Endothelial cell of umbilical vein (primary cell): ENCODE measurements at regions not wholly inside any gene's neighbourhood (a gene's known extent, or its start where the extent isn't known, plus 50 kb on each side); places are given as distances from the start of the nearest gene placed in this dataset.

Source experiments
- BruUV-seq: library from RNA; stranded (reverse); fragments of 400-500 nt; replicated peaks from 2 replicates; lab custom pipeline; 2021; lab: Mats Ljungman, UMichigan
- CTCF ChIA-PET: fragments of 300-600, 350-600 bp; sonication (Branson Sonifier 250); formaldehyde crosslinking; loops from one replicate; lab custom pipeline; 2021; ENCODE audit warnings: antibody characterized with exemption, inconsistent platforms; lab: Charles Lee
- POLR2A ChIA-PET: fragments of 300-600, 350-600 bp; sonication (Branson Sonifier 250); formaldehyde crosslinking; loops from one replicate; lab custom pipeline; 2021; ENCODE audit warnings: antibody characterized with exemption, inconsistent platforms; lab: Charles Lee
- DNase-seq: peaks from one replicate; pipeline ENCODE4 v3.0.0-alpha.2; 2011; ENCODE audit warnings: low read depth, low spot score
- FAIRE-seq: peaks from 2 replicates; lab custom pipeline; 2011; peaks lifted over from hg19 to GRCh38; lab: Jason Lieb, UNC
- H2AFZ ChIP-seq: 2 replicates; pipeline ENCODE4 v1.6.0; 2012; ENCODE audit warnings: low read depth, low read length, control low read depth, inconsistent platforms
- H3K27ac ChIP-seq: 2 replicates; pipeline ENCODE4 v1.5.1; 2011; ENCODE audit warnings: low read depth, mild to moderate bottlenecking, control low read depth, low read length, moderate library complexity; ENCODE audit not compliant: insufficient read depth
- H3K27me3 ChIP-seq, 2 experiments: 2 replicates each; pipeline versions ENCODE4 v1.6.0 to v1.6.1; 2011; ENCODE audit warnings: low read length in 2 of 2, mixed read lengths in 1 of 2; ENCODE audit not compliant: control insufficient read depth in 2 of 2, insufficient read depth in 2 of 2
- H3K36me3 ChIP-seq, 2 experiments: 2 replicates in 1 of 2; 3 replicates in 1 of 2; pipeline ENCODE4 v1.5.1; 2011; ENCODE audit warnings: low read length in 2 of 2, mild to moderate bottlenecking in 1 of 2, moderate library complexity in 1 of 2; ENCODE audit not compliant: control insufficient read depth in 2 of 2, insufficient read depth in 2 of 2; ENCODE audit errors: extremely low read depth in 1 of 2
- H3K4me1 ChIP-seq: 3 replicates; pipeline ENCODE4 v1.5.1; 2011; ENCODE audit warnings: mild to moderate bottlenecking, low read length; ENCODE audit not compliant: control insufficient read depth, insufficient read depth; ENCODE audit errors: extremely low read depth
- H3K4me2 ChIP-seq: 2 replicates; pipeline ENCODE4 v1.6.1; 2011; ENCODE audit warnings: low read length, control low read depth, mixed read lengths; ENCODE audit not compliant: insufficient read depth
- H3K4me3 ChIP-seq, 3 experiments: fragments of 200-600 bp in 1 of 3; sonication (generic), shearing (Covaris generic) in 1 of 3; replicated peaks in 1 of 3; 2 replicates each; pipeline ENCODE4 v1.5.1; 2011 to 2016; ENCODE audit warnings: control low read depth in 3 of 3, low read length in 3 of 3, mild to moderate bottlenecking in 2 of 3, inconsistent platforms in 1 of 3, low read depth in 1 of 3, moderate library complexity in 1 of 3; ENCODE audit not compliant: insufficient read depth in 1 of 3
- H3K79me2 ChIP-seq: 2 replicates; pipeline ENCODE4 v1.6.0; 2012; ENCODE audit warnings: low read length, inconsistent platforms; ENCODE audit not compliant: control insufficient read depth, insufficient read depth
- H3K9ac ChIP-seq: replicated peaks from 2 replicates; pipeline ENCODE3; 2011; ENCODE audit warnings: low read length, control low read depth; ENCODE audit not compliant: insufficient read depth; ENCODE audit errors: extremely low read depth
- H3K9me1 ChIP-seq: replicated peaks from 3 replicates; pipeline ENCODE4 v1.6.0; 2011; ENCODE audit warnings: mild to moderate bottlenecking, low read length; ENCODE audit not compliant: control insufficient read depth, insufficient read depth; ENCODE audit errors: extremely low read depth
- H3K9me3 ChIP-seq: replicated peaks from 2 replicates; pipeline ENCODE4 v1.5.1; 2012; ENCODE audit warnings: low read length, inconsistent platforms; ENCODE audit not compliant: control insufficient read depth, insufficient read depth
- H4K20me1 ChIP-seq: replicated peaks from 2 replicates; pipeline ENCODE3; 2011; ENCODE audit warnings: mild to moderate bottlenecking, low read length; ENCODE audit not compliant: control insufficient read depth, insufficient read depth; ENCODE audit errors: extremely low read depth
- EZH2 ChIP-seq: IDR thresholded peaks from 2 replicates; pipeline ENCODE4 v1.6.1; 2012; ENCODE audit warnings: borderline replicate concordance, low read depth, mild to moderate bottlenecking, moderate library complexity, low read length, inconsistent platforms; ENCODE audit not compliant: severe bottlenecking
- FOS ChIP-seq: IDR thresholded peaks from 2 replicates; pipeline ENCODE4 v1.6.1; 2011; ENCODE audit warnings: mild to moderate bottlenecking, low read length, moderate library complexity, borderline replicate concordance; ENCODE audit not compliant: insufficient read depth
- GATA2 ChIP-seq: IDR thresholded peaks from 2 replicates; pipeline ENCODE4 v1.7.0; 2011; ENCODE audit warnings: low read depth, mild to moderate bottlenecking, moderate library complexity, mixed read lengths, low read length; ENCODE audit not compliant: insufficient read length, insufficient read depth
- JUN ChIP-seq: IDR thresholded peaks from 2 replicates; pipeline ENCODE4 v1.6.1; 2011; ENCODE audit warnings: borderline replicate concordance, low read depth; ENCODE audit not compliant: insufficient read length, insufficient read depth
- MAX ChIP-seq: IDR thresholded peaks from 2 replicates; pipeline ENCODE4 v1.6.1; 2011; ENCODE audit not compliant: insufficient read depth, insufficient read length
- MYC ChIP-seq: IDR thresholded peaks from one replicate; pipeline ENCODE4 v1.6.1; 2011; ENCODE audit warnings: mild to moderate bottlenecking, low read depth, low read length
- POLR2A ChIP-seq: IDR thresholded peaks from 2 replicates; pipeline ENCODE4 v1.6.1; 2012; ENCODE audit warnings: low read depth, mild to moderate bottlenecking, control low read depth, low read length
- POLR2AphosphoS5 ChIP-seq: IDR thresholded peaks from 2 replicates; pipeline ENCODE4 v1.6.1; 2012; ENCODE audit warnings: low read depth, mild to moderate bottlenecking, control low read depth, low read length, moderate library complexity; ENCODE audit not compliant: insufficient read depth
- dilution Hi-C: fragments of 300-500 bp; cut with MboI; formaldehyde crosslinking; loops from one replicate; pipeline ENCODE4 v1.15.0; 2019; ENCODE audit warnings: low sequenced_read_pairs; ENCODE audit not compliant: extremely low pct_ligation_motif_present
- intact Hi-C: fragments of 100-400 bp; cut with micrococcal nuclease; formaldehyde crosslinking; loops from one replicate; pipeline ENCODE4 v1.10.0; 2022
- TF ChIP-seq, protein P1 (sequence below), 2 donors: IDR thresholded peaks; 1 replicate in 1 of 2; 2 replicates in 1 of 2; pipeline ENCODE4 v1.5.1; 2011; ENCODE audit warnings: low read length in 2 of 2, mild to moderate bottlenecking in 2 of 2, moderate library complexity in 2 of 2, control low read depth in 1 of 2, inconsistent platforms in 1 of 2, low read depth in 1 of 2; ENCODE audit not compliant: insufficient read depth in 1 of 2; ENCODE audit errors: extremely low read depth in 1 of 2

GRCh38 chr1:118589238-118589846, 398.8 kb downstream of the TBX15 start:
- no peaks in the 10 kb centered on the region for H3K9me1 ChIP-seq
- H3K79me2 ChIP-seq, result no peaks in the 10 kb centered on the region
- TF ChIP-seq GATA2, result no peak
- no peak for TF ChIP-seq FOS
- no peak for TF ChIP-seq POLR2A
- TF ChIP-seq, protein P1, sequence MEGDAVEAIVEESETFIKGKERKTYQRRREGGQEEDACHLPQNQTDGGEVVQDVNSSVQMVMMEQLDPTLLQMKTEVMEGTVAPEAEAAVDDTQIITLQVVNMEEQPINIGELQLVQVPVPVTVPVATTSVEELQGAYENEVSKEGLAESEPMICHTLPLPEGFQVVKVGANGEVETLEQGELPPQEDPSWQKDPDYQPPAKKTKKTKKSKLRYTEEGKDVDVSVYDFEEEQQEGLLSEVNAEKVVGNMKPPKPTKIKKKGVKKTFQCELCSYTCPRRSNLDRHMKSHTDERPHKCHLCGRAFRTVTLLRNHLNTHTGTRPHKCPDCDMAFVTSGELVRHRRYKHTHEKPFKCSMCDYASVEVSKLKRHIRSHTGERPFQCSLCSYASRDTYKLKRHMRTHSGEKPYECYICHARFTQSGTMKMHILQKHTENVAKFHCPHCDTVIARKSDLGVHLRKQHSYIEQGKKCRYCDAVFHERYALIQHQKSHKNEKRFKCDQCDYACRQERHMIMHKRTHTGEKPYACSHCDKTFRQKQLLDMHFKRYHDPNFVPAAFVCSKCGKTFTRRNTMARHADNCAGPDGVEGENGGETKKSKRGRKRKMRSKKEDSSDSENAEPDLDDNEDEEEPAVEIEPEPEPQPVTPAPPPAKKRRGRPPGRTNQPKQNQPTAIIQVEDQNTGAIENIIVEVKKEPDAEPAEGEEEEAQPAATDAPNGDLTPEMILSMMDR (IDR thresholded peaks at IDR 0.05; ENCODE audit: extremely low read depth in 1 of 2, insufficient read depth in 1 of 2, low read depth in 1 of 2, low read length in 2 of 2), result no peak
- no peak for TF ChIP-seq POLR2AphosphoS5
- no peak for TF ChIP-seq JUN
- TF ChIP-seq MYC, result no peak
- no peak for TF ChIP-seq EZH2
- TF ChIP-seq MAX, result no peak
- ChIA-PET CTCF (no interaction called here), POLR2A (no interaction called here)
- H3K4me1 ChIP-seq, result no peaks in the 10 kb centered on the region
- H3K4me3 ChIP-seq, result no peak overlapping the region
- H3K36me3 ChIP-seq, result no peaks in the 10 kb centered on the region
- dilution Hi-C loops (no loop called here), intact Hi-C loops (no loop called here)
- no peak overlapping the region for H3K9ac ChIP-seq
- FAIRE-seq (no peak), DNase-seq (no peak)
- H3K27me3 ChIP-seq, result no peaks in the 10 kb centered on the region
- H3K27ac ChIP-seq, result no peak overlapping the region
- H3K9me3 ChIP-seq, result no peaks in the 10 kb centered on the region
- H2AFZ ChIP-seq, result no peak overlapping the region
- H3K4me2 ChIP-seq, result no peak overlapping the region
- H4K20me1 ChIP-seq, result no peaks in the 10 kb centered on the region
- no TSS peak for BruUV-seq
